ENCODE measurements at regions not wholly inside any gene's neighbourhood (a gene's known extent, or its start where the extent isn't known, plus 50 kb on each side); places are given as distances from the start of the nearest gene placed in this dataset.

- H3K9me3 ChIP-seq (ENCODE audit: low read depth) = no peaks in the 10 kb centered on the region
- no peak overlapping the region for H3K9ac ChIP-seq
- Mint-ChIP-seq H3K4me1 (no peaks in the 10 kb centered on the region), H3K27ac (no peak overlapping the region), H3K9me3 (no peaks in the 10 kb centered on the region), H3K27me3 (ENCODE audit: insufficient read depth, low read depth) (no peaks in the 10 kb centered on the region), H3K36me3 (no peaks in the 10 kb centered on the region), H3K4me3 (no peak overlapping the region)
- no peak for TF ChIP-seq EZH2 (IDR thresholded peaks at IDR 0.05)
- no peaks in the 10 kb centered on the region for H3K36me3 ChIP-seq
- no peak overlapping the region for H3K27ac ChIP-seq
- no peaks in the 10 kb centered on the region for H4K20me1 ChIP-seq (ENCODE audit: low read depth)
- H3K4me2 ChIP-seq = no peak overlapping the region
- H3K4me3 ChIP-seq = no peak overlapping the region
- no peaks in the 10 kb centered on the region for H3K27me3 ChIP-seq
- H3K79me2 ChIP-seq (ENCODE audit: low read depth) = no peaks in the 10 kb centered on the region
- H3K4me1 ChIP-seq = no peaks in the 10 kb centered on the region
- no peaks in the 10 kb centered on the region for H3F3A ChIP-seq (ENCODE audit: low read depth)
- no peak for DNase-seq (ENCODE audit: low spot score)
- H2AFZ ChIP-seq (replicated peaks) = no peak overlapping the region
Observed at GRCh38 chr5:114989512-114989911, 180.2 kb downstream of the TRIM36 start.

DNA sequence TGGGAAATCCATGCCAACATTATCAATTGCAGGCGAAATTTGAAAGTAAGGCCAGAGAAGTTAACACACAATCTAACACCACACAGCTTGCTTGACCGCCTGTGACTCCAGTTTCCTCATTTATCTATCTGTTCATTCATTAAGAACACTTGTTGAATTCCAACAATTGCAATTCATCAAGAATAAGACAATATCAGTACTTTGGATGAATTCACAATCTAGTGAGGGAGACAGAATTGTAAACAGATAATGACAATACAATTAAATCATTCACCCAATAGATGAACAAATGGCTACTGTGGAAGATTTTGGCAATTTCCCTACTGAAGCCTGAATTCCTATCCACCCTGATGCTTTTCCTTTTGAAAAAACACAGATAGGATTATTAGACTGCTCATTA lies 181.6 kb downstream of the TRIM36 start:
- DNase-seq (ENCODE audit: low spot score) = no peak
- Histone ChIP-seq H4K20me1 (ENCODE audit: low read depth) (no peaks in the 10 kb centered on the region), H3K4me3 (no peak overlapping the region), H3K4me2 (no peak overlapping the region), H3K9me3 (ENCODE audit: low read depth) (no peaks in the 10 kb centered on the region), H3K36me3 (no peaks in the 10 kb centered on the region), H3K4me1 (no peaks in the 10 kb centered on the region), H3K27ac (no peak overlapping the region), H3K9ac (no peak overlapping the region), H3K27me3 (no peaks in the 10 kb centered on the region), H3F3A (ENCODE audit: low read depth) (no peaks in the 10 kb centered on the region), H2AFZ (replicated peaks) (no peak overlapping the region), H3K79me2 (ENCODE audit: low read depth) (no peaks in the 10 kb centered on the region)
- no peak for TF ChIP-seq EZH2phosphoT487 (IDR thresholded peaks at IDR 0.05)
- no peak for TF ChIP-seq EZH2 (IDR thresholded peaks at IDR 0.05)
- no peaks in the 10 kb centered on the region for H3K36me3 Mint-ChIP-seq
- H3K27ac Mint-ChIP-seq = no peak overlapping the region
- H3K9me3 Mint-ChIP-seq = no peaks in the 10 kb centered on the region
- H3K4me3 Mint-ChIP-seq = no peak overlapping the region
- no peaks in the 10 kb centered on the region for H3K27me3 Mint-ChIP-seq (ENCODE audit: insufficient read depth, low read depth)
- H3K4me1 Mint-ChIP-seq = no peaks in the 10 kb centered on the region

GRCh38 chr5:114984796-114985195 lies 184.9 kb downstream of the TRIM36 start:
- no peaks in the 10 kb centered on the region for H3K4me1 ChIP-seq
- H3K4me1 Mint-ChIP-seq = no peaks in the 10 kb centered on the region
- TF ChIP-seq EZH2 (IDR thresholded peaks at IDR 0.05) (no peak), CTCF (IDR thresholded peaks at IDR 0.05) (no peak), EZH2phosphoT487 (IDR thresholded peaks at IDR 0.05) (no peak)

GRCh38 chr5:114981111-114981510 lies 188.6 kb downstream of the TRIM36 start:
- Mint-ChIP-seq H3K9me3 (no peaks in the 10 kb centered on the region), H3K4me1 (no peaks in the 10 kb centered on the region), H3K4me3 (no peak overlapping the region), H3K27me3 (ENCODE audit: insufficient read depth, low read depth) (no peaks in the 10 kb centered on the region), H3K27ac (no peak overlapping the region), H3K36me3 (no peaks in the 10 kb centered on the region)
- Histone ChIP-seq H3K79me2 (ENCODE audit: low read depth) (no peaks in the 10 kb centered on the region), H3F3A (ENCODE audit: low read depth) (no peaks in the 10 kb centered on the region), H3K9ac (no peak overlapping the region), H3K4me1 (no peaks in the 10 kb centered on the region), H2AFZ (replicated peaks) (no peak overlapping the region), H3K4me3 (no peak overlapping the region), H3K27ac (no peak overlapping the region), H4K20me1 (ENCODE audit: low read depth) (no peaks in the 10 kb centered on the region), H3K36me3 (no peaks in the 10 kb centered on the region), H3K4me2 (no peak overlapping the region), H3K9me3 (ENCODE audit: low read depth) (no peaks in the 10 kb centered on the region), H3K27me3 (no peaks in the 10 kb centered on the region)
- no peak for DNase-seq (ENCODE audit: low spot score)
- no peak for TF ChIP-seq CTCF (IDR thresholded peaks at IDR 0.05)
- TF ChIP-seq EZH2 (IDR thresholded peaks at IDR 0.05) = no peak
- TF ChIP-seq EZH2phosphoT487 (IDR thresholded peaks at IDR 0.05) = no peak

More at GRCh38 chr5:114984796-114985195, 184.9 kb downstream of the TRIM36 start:
- no peaks in the 10 kb centered on the region for H3K79me2 ChIP-seq (ENCODE audit: low read depth)
- no peak overlapping the region for H3K27ac ChIP-seq
- no peaks in the 10 kb centered on the region for H3K9me3 Mint-ChIP-seq
- no peaks in the 10 kb centered on the region for H3F3A ChIP-seq (ENCODE audit: low read depth)
- no peak overlapping the region for H3K27ac Mint-ChIP-seq
- H3K9me3 ChIP-seq (ENCODE audit: low read depth) = no peaks in the 10 kb centered on the region
- H4K20me1 ChIP-seq (ENCODE audit: low read depth) = no peaks in the 10 kb centered on the region
- H3K4me3 Mint-ChIP-seq = no peak overlapping the region
- H2AFZ ChIP-seq (replicated peaks) = no peak overlapping the region
- no peaks in the 10 kb centered on the region for H3K36me3 ChIP-seq
- no peaks in the 10 kb centered on the region for H3K27me3 ChIP-seq
- H3K27me3 Mint-ChIP-seq (ENCODE audit: insufficient read depth, low read depth) = no peaks in the 10 kb centered on the region
- no peak overlapping the region for H3K9ac ChIP-seq
- H3K36me3 Mint-ChIP-seq = no peaks in the 10 kb centered on the region
- no peak for DNase-seq (ENCODE audit: low spot score)
- no peak overlapping the region for H3K4me2 ChIP-seq
- H3K4me3 ChIP-seq = no peak overlapping the region
